HG02642 (cell line): ENCODE measurements at regions not wholly inside any gene's neighbourhood (a gene's known extent, or its start where the extent isn't known, plus 50 kb on each side); places are given as distances from the start of the nearest gene placed in this dataset.

Experiments
- ATAC-seq: cut with Tn5 transposase; IDR thresholded peaks from one replicate; pipeline ENCODE4 v1.9.1; 2021; ENCODE audit warnings: mild to moderate bottlenecking; ENCODE audit not compliant: unreplicated experiment, poor library complexity

- ATAC-seq, result no peak
Observed at GRCh38 chr13:58852076-58852475, 1220.5 kb downstream of the PCDH17 start.

DNA sequence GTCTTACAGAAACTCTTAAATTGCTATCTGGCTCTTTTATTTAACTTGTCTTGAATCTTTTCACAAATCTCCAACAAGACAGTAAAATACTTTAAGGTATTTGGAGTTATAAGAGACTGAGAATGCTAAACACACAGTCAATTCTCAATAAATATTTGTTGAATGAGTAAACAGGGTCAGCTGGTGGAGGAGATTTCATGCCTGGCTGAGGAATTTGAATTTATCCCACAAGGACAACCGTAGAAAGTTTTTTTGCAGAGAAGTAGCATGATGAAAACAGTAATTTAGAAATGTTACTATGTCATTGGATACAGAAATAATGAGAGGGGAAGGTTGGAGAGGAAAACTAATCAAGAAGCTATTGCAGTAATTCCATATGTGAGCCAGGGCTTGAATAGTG, 1223.7 kb downstream of the PCDH17 start:
- no peak for ATAC-seq

DNA sequence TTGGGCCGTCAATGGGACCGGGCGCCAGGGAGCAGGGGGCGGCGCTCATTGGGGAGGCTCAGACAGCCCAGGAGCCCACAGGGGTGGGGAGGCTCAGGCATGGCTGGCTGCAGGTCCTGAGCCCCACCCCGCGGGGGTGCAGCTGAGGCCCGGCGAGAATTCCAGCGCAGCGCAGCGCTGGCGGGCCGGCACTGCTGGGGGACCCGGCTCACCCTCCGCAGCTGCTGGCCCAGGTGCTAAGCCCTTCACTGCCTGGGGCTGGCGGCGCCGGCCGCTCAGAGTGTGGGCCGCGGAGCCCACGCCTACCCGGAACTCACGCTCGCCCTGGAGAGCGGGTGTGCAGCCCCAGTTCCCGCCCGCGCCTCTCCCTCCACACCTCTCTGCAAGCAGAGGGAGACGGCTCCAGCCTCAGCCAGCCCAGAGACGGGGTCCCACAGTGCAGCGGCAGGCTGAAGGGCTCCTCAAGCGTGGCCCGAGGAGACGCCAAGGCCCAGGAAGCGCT, 1227.4 kb downstream of the PCDH17 start:
- no peak for ATAC-seq

GRCh38 chr13:58865286-58865685, 1233.7 kb downstream of the PCDH17 start:
- no peak for ATAC-seq

GRCh38 chr13:58869566-58869965, 1238.0 kb downstream of the PCDH17 start:
- no peak for ATAC-seq

DNA sequence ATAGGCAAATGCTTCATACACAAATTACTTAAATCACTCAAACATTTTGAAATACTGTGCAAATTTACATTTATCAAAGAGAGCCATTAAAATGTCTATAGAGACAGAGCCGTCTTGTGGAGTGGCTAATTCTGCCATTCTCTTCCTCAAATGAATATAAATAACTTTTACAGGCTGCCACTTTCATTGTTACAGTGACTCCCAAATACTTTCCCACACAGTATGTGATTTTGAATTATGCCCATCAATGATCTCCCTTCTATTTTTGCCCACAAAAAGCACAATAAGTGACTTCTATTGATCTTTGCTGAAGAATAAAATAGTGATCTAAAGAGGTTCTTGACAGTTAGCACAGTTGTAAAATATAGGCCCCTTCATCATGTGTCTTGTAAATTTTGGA, 1244.9 kb downstream of the PCDH17 start:
- no peak for ATAC-seq

- no peak for ATAC-seq
Observed at GRCh38 chr13:58879114-58879513, 1247.6 kb downstream of the PCDH17 start.

DNA sequence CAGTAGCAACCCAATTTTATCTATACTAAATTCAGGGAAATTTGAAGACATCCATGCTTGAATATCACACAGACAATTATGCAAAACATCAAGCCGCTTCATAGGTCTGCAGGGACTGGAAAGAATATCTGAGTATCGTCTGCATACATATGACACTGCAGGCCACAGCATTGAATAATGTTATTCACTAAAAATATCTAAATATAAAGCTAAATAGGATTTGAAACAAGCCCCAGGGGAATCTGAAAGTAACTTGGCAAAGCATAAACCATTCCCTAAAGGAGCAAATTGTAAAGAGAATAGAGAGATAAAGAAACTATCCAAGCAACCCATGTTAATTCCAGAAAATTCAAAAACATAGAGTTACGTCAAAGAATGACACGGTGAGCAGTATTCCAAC, 1251.0 kb downstream of the PCDH17 start:
- ATAC-seq, result no peak

GRCh38 chr13:58883405-58883804, 1251.9 kb downstream of the PCDH17 start:
- no peak for ATAC-seq

- ATAC-seq, result no peak
Observed at GRCh38 chr13:58884353-58885209, 1253.0 kb downstream of the PCDH17 start.

DNA sequence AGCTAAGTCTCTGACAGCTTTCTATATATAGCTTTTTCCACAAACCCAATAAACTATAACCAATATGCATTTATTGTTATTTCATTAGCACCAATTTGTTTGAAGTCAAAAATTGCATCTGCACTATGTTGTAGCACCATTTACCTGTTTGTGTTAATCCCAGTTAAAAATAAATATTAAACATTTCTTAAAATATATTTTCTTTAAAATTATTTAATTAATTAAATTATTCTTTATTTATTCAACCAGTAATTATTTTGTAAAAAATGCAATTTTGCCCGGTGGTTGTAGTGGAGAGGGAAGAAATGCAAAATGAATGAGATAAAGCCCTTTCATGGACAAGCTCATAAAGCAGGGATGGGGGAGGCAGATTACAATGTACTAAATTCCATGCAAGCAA, 1257.9 kb downstream of the PCDH17 start:
- no peak for ATAC-seq

- no peak for ATAC-seq
Observed at GRCh38 chr13:58893396-58893795, 1261.9 kb downstream of the PCDH17 start.

DNA sequence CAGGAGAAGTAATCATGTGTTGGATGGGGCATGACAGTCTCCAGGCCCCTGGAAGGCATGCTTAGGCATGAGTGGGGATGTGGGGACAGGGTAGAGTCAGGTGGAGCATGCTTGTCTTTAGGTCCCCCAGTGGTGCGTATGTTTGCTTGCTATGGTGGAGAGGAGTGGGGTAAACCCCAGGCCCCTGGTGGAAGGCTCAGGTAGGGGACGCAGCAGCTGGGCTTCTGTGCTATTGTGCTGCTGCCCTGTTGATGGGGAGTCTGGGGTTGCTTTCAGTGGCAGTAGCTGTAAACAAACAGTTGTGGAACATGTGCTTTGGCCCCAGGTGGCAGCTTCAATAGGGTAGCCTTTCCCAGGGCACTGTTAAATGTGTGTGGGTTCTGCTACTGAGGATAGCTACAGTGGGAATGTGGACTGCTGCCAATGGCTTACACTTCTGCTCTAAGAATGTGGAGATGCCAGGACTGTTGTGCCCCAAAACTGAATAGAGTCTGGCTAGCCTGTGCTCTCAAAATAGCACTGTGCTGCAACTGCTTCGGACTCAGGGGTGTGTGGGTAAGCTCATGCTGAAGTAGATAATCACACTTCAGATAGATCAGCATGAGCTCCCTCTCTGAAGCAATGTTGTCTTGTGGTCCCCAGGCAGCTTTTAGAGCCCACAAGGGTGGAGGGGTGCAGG, 1257.3 kb downstream of the DIAPH3 start:
- no peak for ATAC-seq

- ATAC-seq, result no peak
Observed at GRCh38 chr13:58907347-58907746, 1256.4 kb downstream of the DIAPH3 start.

GRCh38 chr13:58908019-58908679, 1255.6 kb downstream of the DIAPH3 start:
- no peak for ATAC-seq

- no peak for ATAC-seq
Observed at GRCh38 chr13:58919551-58919950, 1244.2 kb downstream of the DIAPH3 start.

- ATAC-seq, result no peak
Observed at GRCh38 chr13:58921129-58921528, 1242.6 kb downstream of the DIAPH3 start.

DNA sequence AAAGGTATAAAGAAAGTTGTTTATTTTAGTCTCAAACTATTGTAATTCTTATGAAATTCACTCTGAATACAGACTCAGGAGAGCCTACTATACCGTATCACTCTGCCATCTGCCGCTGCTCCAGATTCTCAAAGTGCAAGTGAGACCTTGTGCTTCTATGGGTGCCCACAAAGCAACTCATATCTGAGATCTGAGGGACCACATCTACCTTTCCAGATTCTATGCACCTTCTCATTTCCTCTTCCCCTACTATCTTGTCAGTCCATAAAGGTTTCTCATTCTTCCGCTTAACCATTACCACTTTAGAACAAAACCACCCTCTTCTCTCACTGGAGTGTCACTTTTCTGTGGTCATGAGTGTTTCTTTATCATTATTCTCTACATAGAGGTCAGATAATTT, 1236.9 kb downstream of the DIAPH3 start:
- no peak for ATAC-seq

DNA sequence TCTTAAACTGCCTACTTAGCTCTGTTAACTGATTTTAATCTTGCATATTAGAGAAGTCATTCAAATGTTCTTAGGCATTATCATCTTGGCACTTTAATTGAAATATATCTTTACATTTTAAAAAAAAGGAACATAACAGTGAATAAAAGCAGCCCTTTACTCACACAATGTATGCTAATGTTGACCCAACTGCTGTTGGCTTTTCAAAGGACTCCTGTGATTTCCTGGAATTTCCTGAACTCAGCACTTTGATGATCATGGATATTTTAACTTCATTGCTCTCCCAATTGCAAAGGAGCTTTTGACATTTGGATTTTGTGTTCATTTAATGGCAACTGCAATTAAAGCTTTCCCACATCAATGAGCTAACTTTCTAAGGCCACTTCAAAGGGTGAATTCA, 1230.3 kb downstream of the DIAPH3 start:
- no peak for ATAC-seq

DNA sequence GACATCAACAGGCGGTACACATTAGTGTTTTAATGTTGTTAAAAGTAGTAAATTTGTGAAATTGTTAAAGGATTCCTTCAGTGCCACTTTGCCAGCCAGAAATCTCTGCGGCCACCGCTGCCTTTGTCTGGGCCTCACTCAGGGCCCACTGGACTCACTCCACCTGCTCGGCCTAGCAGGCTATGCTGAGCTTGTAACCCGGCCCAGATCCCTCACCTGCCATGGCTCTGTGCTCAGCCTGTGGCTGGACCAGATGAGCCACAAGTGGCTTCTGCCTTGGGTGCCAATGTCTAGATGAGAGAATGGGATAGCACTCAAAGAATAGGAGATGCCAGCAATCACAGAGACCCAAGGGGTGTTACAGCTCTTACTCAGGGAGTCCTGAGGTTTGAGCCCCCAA, 1228.0 kb downstream of the DIAPH3 start:
- ATAC-seq, result no peak

DNA sequence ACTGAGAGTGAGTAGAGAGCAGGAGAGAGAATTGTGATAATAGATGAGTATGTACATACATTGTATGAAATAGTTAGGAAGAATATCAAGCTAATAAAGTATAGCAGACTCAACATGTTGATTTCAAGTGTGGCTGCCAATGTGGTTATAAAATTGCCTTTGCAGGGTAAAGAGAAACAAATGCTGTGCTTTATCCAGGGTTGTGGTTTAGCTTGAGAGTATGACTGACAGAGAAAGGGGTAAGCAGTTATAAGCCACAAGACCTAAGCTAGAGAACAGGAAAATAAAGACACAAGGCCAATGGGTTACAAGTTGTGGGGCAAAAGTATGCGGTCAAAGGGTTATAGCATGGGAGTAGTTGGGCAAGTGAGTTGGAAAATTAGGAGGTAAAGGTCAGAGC, 1217.5 kb downstream of the DIAPH3 start:
- ATAC-seq, result no peak
